ENCODE measurements at regions not wholly inside any gene's neighbourhood (a gene's known extent, or its start where the extent isn't known, plus 50 kb on each side); places are given as distances from the start of the nearest gene placed in this dataset.

GRCh38 chr9:105072476-105072875, 144.5 kb upstream of the ABCA1 start:
- Histone ChIP-seq H2AFZ (no peak overlapping the region; the same call in 1 of the 2 replicates), H3K4me2 (no peak overlapping the region), H3K4me3 (no peak overlapping the region), H3K9me2 (ENCODE audit: insufficient read depth) (no peaks in the 10 kb centered on the region), H3K79me2 (replicated peaks; ENCODE audit: insufficient read depth) (no peaks in the 10 kb centered on the region), H3K27ac (ENCODE audit: low read depth) (no peak overlapping the region), H3K27me3 (ENCODE audit: insufficient read depth) (no peaks in the 10 kb centered on the region), H3K36me3 (ENCODE audit: insufficient read depth) (no peaks in the 10 kb centered on the region), H3K4me1 (ENCODE audit: insufficient read depth) (no peaks in the 10 kb centered on the region), H3F3A (replicated peaks; ENCODE audit: low read depth) (no peaks in the 10 kb centered on the region), H4K20me1 (replicated peaks; ENCODE audit: insufficient read depth) (no peaks in the 10 kb centered on the region)
- H3K4me3 Mint-ChIP-seq, result no peak overlapping the region
- no peaks in the 10 kb centered on the region for H3K36me3 Mint-ChIP-seq (ENCODE audit: low read depth)
- DNase-seq (ENCODE audit: low spot score), result no peak
- ATAC-seq, result no peak
- H3K27me3 Mint-ChIP-seq (ENCODE audit: insufficient read depth, low read depth, poor library complexity), result peaks cover 8% of the 10 kb centered on the region
- TF ChIP-seq JUNB (IDR thresholded peaks at IDR 0.05; ENCODE audit: unreplicated experiment) (no peak), STAT1 (IDR thresholded peaks at IDR 0.05; ENCODE audit: unreplicated experiment) (no peak), EZH2phosphoT487 (IDR thresholded peaks at IDR 0.05; ENCODE audit: unreplicated experiment) (no peak), CTCF (conservative IDR thresholded peaks at IDR 0.05; ENCODE audit: low read depth in 2 of 2) (no peak), NANOG (IDR thresholded peaks at IDR 0.05; ENCODE audit: borderline replicate concordance) (no peak), ZNF114 (CRISPR knock-in tag; IDR thresholded peaks at IDR 0.05) (no peak), POLR2AphosphoS5 (IDR thresholded peaks at IDR 0.05; ENCODE audit: low read depth) (no peak), EZH2 (IDR thresholded peaks at IDR 0.05; ENCODE audit: low read depth, unreplicated experiment) (no peak), REST (IDR thresholded peaks at IDR 0.05; ENCODE audit: unreplicated experiment) (no peak), ZNF462 (CRISPR knock-in tag; IDR thresholded peaks at IDR 0.05) (no peak), ZNF331 (CRISPR knock-in tag; IDR thresholded peaks at IDR 0.05; ENCODE audit: low read depth) (no peak), ETS1 (IDR thresholded peaks at IDR 0.05) (no peak), CREB1 (CRISPR knock-in tag; IDR thresholded peaks at IDR 0.05; ENCODE audit: low read depth) (no peak)
- no peaks in the 10 kb centered on the region; the same call in 2 of the 3 replicates for H3K9me3 Mint-ChIP-seq
- H3K27ac Mint-ChIP-seq, result no peak overlapping the region
- no peaks in the 10 kb centered on the region for H3K4me1 Mint-ChIP-seq
